ENCODE measurements at regions not wholly inside any gene's neighbourhood (a gene's known extent, or its start where the extent isn't known, plus 50 kb on each side); places are given as distances from the start of the nearest gene placed in this dataset.

GRCh38 chr21:15620892-15621291 lies 108.9 kb upstream of the USP25 start:
- no peak for TF ChIP-seq CTCF (conservative IDR thresholded peaks at IDR 0.05; ENCODE audit: low read depth, low read length)
- H3K4me2 ChIP-seq, result no peak overlapping the region
- no peaks in the 10 kb centered on the region for H4K20me1 ChIP-seq (ENCODE audit: insufficient read depth)
- H3K27me3 ChIP-seq (ENCODE audit: insufficient read depth, low read depth), result no peaks in the 10 kb centered on the region
- H3K27ac ChIP-seq, result no peak overlapping the region
- no peak overlapping the region for H3K4me3 ChIP-seq (IDR thresholded peaks at IDR 0.05; ENCODE audit: insufficient read depth, low read depth, low read length)
- H3K79me2 ChIP-seq (ENCODE audit: insufficient read depth, low read depth), result no peaks in the 10 kb centered on the region
- no peak overlapping the region for H2AFZ ChIP-seq (ENCODE audit: low read depth)
- H3K9ac ChIP-seq, result no peak overlapping the region
- H3K4me1 ChIP-seq (ENCODE audit: low read depth, poor library complexity, severe bottlenecking), result no peaks in the 10 kb centered on the region
- no peaks in the 10 kb centered on the region for H3K36me3 ChIP-seq (ENCODE audit: insufficient read depth)

- Histone ChIP-seq H3K36me3 (ENCODE audit: insufficient read depth) (no peaks in the 10 kb centered on the region), H3K79me2 (ENCODE audit: insufficient read depth, low read depth) (no peaks in the 10 kb centered on the region), H2AFZ (ENCODE audit: low read depth) (no peak overlapping the region), H3K4me2 (no peak overlapping the region), H4K20me1 (ENCODE audit: insufficient read depth) (no peaks in the 10 kb centered on the region), H3K27me3 (ENCODE audit: insufficient read depth, low read depth) (no peaks in the 10 kb centered on the region), H3K4me1 (ENCODE audit: low read depth, poor library complexity, severe bottlenecking) (no peaks in the 10 kb centered on the region), H3K9ac (no peak overlapping the region), H3K4me3 (IDR thresholded peaks at IDR 0.05; ENCODE audit: insufficient read depth, low read depth, low read length) (no peak overlapping the region), H3K27ac (no peak overlapping the region)
- TF ChIP-seq CTCF (conservative IDR thresholded peaks at IDR 0.05; ENCODE audit: low read depth, low read length), result no peak
Observed at GRCh38 chr21:15624646-15625045, 105.1 kb upstream of the USP25 start.

GRCh38 chr21:15625363-15625762 lies 104.4 kb upstream of the USP25 start:
- Histone ChIP-seq H3K27ac (no peak overlapping the region), H4K20me1 (ENCODE audit: insufficient read depth) (no peaks in the 10 kb centered on the region), H3K36me3 (ENCODE audit: insufficient read depth) (no peaks in the 10 kb centered on the region), H3K9ac (no peak overlapping the region), H3K4me1 (ENCODE audit: low read depth, poor library complexity, severe bottlenecking) (no peaks in the 10 kb centered on the region), H3K27me3 (ENCODE audit: insufficient read depth, low read depth) (no peaks in the 10 kb centered on the region), H3K79me2 (ENCODE audit: insufficient read depth, low read depth) (no peaks in the 10 kb centered on the region), H3K4me3 (IDR thresholded peaks at IDR 0.05; ENCODE audit: insufficient read depth, low read depth, low read length) (no peak overlapping the region), H3K4me2 (no peak overlapping the region), H2AFZ (ENCODE audit: low read depth) (no peak overlapping the region)
- no peak for TF ChIP-seq CTCF (conservative IDR thresholded peaks at IDR 0.05; ENCODE audit: low read depth, low read length)

- no peaks in the 10 kb centered on the region for H3K4me1 ChIP-seq (ENCODE audit: low read depth, poor library complexity, severe bottlenecking)
- H4K20me1 ChIP-seq (ENCODE audit: insufficient read depth), result no peaks in the 10 kb centered on the region
- no peak for TF ChIP-seq CTCF (conservative IDR thresholded peaks at IDR 0.05; ENCODE audit: low read depth, low read length)
- H3K9ac ChIP-seq, result no peak overlapping the region
- no peak overlapping the region for H3K4me2 ChIP-seq
- H3K79me2 ChIP-seq (ENCODE audit: insufficient read depth, low read depth), result no peaks in the 10 kb centered on the region
- no peak overlapping the region for H2AFZ ChIP-seq (ENCODE audit: low read depth)
- H3K27ac ChIP-seq, result no peak overlapping the region
- no peak overlapping the region for H3K4me3 ChIP-seq (IDR thresholded peaks at IDR 0.05; ENCODE audit: insufficient read depth, low read depth, low read length)
- no peaks in the 10 kb centered on the region for H3K27me3 ChIP-seq (ENCODE audit: insufficient read depth, low read depth)
- H3K36me3 ChIP-seq (ENCODE audit: insufficient read depth), result no peaks in the 10 kb centered on the region
Observed at GRCh38 chr21:15626031-15626430, 103.8 kb upstream of the USP25 start.

GRCh38 chr21:15627011-15627410 lies 102.8 kb upstream of the USP25 start:
- H2AFZ ChIP-seq (ENCODE audit: low read depth), result no peak overlapping the region
- H3K9ac ChIP-seq, result no peak overlapping the region
- no peaks in the 10 kb centered on the region for H3K79me2 ChIP-seq (ENCODE audit: insufficient read depth, low read depth)
- no peaks in the 10 kb centered on the region for H3K4me1 ChIP-seq (ENCODE audit: low read depth, poor library complexity, severe bottlenecking)
- H4K20me1 ChIP-seq (ENCODE audit: insufficient read depth), result no peaks in the 10 kb centered on the region
- H3K27ac ChIP-seq, result no peak overlapping the region
- H3K4me2 ChIP-seq, result no peak overlapping the region
- no peak overlapping the region for H3K4me3 ChIP-seq (IDR thresholded peaks at IDR 0.05; ENCODE audit: insufficient read depth, low read depth, low read length)
- H3K36me3 ChIP-seq (ENCODE audit: insufficient read depth), result no peaks in the 10 kb centered on the region
- no peaks in the 10 kb centered on the region for H3K27me3 ChIP-seq (ENCODE audit: insufficient read depth, low read depth)
- no peak for TF ChIP-seq CTCF (conservative IDR thresholded peaks at IDR 0.05; ENCODE audit: low read depth, low read length)

Measured in KMS-11 (cell line).